GM21529 (cell line): ENCODE measurements at regions not wholly inside any gene's neighbourhood (a gene's known extent, or its start where the extent isn't known, plus 50 kb on each side); places are given as distances from the start of the nearest gene placed in this dataset.

Experiments
- ATAC-seq: cut with Tn5 transposase; IDR thresholded peaks from one replicate; pipeline ENCODE4 v1.9.1; 2021; ENCODE audit not compliant: unreplicated experiment

DNA sequence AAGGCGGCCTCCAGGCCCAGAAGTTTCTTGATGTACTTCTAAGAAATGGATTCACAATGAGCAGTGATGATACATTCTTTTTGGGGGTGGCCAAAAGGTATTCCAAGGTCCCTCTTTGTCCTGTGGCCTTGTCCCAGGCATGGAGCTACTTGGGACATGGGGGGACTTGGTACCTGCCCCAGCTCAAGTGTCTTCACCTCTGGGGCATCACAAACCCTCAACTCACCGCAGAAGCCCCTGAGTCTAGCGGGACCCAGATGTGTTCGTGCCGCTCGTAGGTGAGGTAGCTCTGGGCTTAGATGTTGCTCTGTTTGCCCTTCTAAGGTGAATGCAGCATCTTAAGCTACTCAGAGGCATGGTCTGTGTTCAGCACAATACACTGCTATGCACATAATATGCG is 338.0 kb upstream of the IRX4 start:
- ATAC-seq, result no peak

DNA sequence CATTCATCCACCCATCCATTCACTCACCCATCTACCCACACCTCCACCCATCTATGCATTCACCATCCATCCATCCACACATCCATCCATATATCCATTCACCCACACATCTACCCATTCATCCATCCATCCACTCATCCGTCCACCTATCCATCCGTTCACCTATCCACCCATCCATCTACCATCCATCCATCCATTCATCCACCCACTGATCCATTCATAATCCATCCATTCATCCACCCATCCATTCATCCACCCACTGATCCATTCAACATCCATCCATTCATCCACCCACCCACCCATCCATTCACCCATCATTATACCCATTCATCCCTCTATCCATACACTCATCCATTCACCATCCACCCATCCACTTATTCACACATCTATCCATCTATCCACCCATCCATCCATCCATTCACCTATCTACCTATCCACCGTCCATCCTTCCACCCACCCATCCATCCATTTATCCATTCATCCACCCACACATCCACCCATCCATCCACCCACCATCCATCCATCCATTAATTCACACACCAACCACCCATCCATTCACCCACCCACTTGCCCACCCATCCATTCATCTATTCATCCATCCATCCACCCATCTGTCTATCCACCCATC is 336.5 kb upstream of the IRX4 start:
- no peak for ATAC-seq

DNA sequence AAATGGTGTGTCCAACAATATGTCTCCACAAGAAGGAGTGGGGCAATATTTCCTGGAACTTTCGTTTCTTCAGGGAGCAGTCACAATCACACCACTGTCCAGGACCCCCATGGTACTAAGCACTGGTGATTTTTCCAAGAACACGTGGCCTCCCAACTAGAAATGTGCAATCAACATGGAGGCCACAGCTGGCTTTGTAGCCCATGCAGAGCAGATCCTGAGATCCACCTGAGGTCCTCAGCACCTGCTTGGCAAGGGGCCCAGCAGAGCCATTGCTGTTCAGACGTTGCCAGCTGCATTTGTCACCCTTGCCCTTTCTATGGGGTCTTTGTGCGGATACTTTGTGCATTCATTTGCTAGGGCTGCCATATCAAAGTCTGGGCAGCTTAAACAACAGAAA is 334.5 kb upstream of the IRX4 start:
- ATAC-seq, result no peak

DNA sequence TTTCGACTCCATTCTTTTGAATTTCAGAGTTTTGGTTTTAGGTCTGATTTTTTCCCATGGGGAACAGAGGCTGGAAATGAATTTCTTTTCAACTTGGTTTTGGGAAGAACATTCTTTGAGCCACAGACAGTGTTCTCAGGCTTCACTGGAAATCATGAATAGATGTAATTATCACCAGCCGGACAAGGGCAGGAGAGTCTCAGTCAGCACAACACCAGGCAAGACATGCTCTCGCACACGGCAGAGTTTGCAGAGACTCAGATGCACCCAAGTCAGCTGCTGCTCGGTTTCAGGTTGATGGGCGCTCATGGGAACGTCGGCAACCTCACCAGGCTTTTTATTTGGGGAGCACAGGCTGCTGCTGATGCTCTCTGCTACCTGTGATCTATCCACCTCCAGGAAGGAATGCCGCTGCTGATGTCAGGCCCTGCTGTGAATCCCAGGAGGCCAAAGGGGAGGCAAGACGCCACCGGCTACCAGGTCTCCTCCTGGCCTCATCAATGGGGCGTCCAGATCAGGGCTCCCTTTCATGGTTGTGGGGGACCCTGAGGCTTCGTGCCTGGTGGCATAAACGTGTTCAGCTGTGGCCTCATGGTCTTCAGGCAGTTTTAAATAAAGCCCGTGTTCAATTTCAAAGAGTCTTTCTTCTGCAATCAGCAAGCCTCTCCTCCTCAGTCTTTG is 332.3 kb upstream of the IRX4 start:
- no peak for ATAC-seq

DNA sequence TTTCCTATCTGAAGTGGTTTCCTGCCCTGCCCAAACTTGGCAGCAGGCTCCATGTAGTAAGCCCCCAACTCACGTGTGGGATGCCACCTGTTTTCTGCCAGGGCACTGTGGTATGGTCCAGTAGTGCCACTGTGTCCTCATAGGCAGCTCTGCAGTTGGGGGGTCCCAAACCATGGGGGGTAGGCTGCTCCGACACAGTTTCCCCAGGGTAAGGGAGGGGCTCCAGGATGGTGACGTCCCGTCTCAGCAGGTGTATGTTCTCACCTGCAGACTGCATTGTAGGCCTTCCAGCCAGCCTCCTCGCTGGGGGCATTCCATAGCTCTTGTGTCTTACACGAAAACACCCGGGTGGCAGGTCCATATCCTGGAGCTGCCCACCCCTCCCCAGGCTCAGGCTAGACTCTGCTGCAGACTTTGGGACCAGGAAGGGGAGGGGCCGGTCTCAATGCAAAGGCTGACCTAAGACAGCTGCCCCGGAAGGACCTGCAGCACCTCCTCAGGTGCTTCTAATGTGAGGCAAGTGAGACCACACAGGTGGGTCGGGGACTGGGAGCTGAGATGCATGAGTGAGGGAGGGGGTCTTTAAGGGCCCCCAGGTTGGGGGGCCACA is 330.5 kb upstream of the IRX4 start:
- no peak for ATAC-seq

DNA sequence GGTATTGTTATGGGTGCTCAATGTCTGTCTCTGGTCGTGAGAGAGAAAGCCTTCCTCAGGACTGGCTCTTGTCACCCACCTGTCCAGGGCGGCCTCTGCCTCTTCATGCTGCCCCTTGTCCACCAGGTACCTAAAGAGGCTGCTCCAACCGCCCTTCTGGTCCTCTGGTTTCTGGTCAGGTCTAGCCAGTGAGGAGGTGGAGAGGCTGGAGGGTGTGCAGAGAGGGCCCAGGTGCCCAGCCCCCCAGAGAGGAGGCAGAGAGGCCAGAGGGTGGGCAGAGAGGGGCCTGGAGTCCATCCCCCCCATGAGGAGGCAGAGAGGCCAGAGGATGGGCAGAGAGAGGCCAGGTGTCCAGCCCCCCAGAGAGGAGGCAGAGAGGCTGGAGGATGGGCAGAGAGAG is 329.8 kb upstream of the IRX4 start:
- ATAC-seq, result no peak

DNA sequence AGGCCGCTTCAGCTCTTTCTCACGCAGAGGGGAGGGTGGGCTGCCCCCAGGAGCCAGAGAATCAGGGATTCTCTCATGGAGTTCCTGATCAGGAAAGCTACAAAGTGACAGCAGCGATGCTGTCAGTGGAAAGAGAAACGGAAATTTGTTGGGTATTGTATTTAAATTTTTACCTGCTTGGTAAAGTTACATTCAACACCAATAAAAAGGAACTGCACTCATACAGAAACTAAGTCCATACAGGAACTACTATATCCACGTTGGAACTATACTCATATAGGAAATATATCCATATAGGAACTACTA is 325.5 kb upstream of the IRX4 start:
- ATAC-seq, result no peak

DNA sequence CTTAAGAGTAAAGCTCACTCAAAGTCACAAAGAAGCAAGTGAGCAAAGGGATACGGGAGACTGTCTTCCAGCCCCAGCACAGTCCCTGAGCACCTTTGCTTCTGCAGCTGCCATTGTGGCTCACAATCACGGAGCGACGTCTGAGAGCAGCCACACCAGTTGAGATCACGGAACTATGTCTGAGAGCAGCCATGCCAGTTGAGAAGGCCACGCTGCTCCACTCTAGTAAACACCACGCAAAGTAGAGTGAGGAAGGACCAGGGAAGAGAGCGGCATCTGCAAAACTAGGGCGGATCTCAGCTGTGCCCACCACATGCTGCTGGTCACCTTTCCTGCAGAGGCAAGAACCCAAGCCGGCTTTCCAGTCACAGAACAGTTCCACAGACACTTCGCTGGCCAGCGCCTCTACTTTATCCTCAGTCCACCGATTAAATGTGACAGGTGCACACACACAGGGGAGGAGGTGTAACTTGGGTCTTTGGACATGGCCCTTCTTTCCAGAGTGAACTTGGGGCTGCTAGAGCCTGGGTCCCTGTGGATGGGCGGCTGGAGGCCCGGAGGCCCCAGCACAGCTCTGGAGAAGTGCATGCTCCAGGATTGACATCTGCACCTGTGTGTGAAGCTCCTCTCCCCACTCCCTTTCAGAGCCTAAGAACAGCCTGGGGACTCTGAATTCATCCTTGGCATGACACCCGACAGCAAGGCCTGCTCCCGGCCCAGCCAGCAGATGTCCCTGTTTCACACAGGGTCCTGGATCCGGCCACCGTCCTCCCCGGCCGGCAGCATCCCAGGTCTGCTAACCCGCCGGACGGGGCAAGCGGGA is 324.9 kb upstream of the IRX4 start:
- no peak for ATAC-seq

DNA sequence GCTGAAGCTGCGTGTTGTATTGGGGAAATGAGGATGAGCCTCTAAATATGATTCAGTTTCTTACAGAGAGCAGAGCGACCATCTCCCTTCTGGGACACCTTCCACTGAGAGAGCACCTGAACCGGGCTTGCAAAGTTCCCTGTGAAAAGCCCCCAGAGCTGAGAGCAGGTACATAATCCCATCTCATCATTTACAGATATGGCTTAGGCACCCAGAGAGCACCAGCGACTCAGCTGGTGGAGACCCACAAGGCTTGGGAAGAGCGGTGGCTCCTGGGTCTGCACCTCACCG is 324.3 kb upstream of the IRX4 start:
- ATAC-seq, result no peak

DNA sequence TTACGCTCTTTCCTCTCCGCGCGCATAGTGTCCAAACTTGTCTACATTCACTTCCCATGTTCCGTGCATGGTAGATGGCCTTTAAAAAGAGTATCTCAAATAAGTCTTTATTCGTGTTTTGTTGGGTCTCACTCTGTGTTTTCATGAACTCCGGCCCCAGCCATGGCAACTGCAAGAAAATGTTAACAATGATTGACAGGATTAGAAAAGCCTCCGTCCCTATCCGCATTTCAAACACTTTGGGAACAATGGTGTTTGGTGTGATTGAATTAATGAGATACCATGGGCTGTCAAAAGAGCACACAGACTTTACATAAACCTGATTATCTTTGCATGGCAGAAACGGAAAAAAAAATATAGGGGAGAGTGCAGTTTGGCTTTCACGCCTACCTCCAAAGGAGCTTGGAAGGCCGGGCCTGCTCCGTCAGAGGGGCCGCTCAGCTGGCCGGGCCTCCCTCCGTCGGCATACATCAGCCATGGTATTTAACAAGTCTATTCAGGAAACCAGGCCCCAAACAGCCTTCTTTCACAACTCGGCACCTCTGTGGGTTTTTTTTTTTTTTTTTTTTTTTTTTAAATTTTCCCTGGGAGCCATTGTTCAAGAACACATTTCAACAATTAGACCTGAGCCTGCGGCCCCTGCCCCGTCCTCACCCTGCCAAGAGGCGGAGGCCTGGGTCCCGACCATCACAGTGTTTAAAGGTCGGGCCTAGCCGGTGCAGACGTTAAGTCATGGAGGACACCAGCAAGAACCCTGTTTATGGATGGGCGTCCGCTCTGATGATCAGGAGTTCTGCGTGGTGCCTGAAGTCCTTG is 323.8 kb upstream of the IRX4 start:
- no peak for ATAC-seq

DNA sequence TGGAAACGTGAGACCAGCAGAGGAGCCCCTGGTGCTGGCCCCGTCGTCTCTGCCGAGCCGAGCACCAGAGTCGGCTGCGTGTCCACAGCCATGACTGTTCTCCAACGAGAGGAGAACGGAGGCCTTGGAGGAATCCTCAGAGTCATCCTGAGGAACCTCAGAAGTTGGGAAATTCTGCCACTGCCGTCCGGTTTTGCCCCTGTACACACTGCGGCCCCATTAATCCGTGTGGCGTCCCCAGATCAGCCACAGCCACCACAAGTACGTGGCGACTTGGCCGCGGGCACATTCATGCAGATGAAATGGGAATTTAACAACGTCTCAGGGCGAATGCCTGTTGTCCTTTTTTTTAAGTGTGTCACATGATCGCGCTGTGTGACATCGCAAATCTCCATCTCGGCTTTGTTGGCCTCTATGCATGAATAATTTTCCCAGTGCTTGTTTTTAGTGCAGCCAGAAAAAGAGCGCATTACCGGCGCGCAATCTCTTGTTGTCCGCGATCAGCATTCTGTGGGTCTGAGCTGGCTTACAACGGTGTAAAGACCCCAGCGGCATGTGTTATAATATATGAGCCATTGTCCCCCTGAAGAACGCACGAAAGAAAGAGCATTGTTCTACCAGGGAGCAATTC is 323.0 kb upstream of the IRX4 start:
- no peak for ATAC-seq

DNA sequence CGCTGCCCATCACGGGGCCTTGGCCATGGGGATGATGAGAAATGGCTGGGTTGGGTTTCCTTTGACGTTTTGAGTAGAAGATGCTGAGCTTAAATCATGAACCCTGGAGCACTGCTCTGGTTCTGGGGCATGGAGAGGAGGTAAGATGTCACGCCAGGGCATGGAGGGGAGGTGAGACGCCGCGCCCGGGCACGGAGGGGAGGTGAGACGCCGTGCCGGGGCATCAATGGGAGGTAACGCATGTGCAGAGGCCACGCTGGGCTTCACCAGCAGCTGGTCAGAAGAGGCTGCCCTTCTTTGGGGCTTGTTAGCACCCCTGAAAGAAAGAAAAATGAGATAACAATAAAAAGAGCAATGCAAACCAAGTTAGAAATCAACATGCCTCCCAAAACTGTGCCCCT is 322.5 kb upstream of the IRX4 start:
- ATAC-seq, result no peak

DNA sequence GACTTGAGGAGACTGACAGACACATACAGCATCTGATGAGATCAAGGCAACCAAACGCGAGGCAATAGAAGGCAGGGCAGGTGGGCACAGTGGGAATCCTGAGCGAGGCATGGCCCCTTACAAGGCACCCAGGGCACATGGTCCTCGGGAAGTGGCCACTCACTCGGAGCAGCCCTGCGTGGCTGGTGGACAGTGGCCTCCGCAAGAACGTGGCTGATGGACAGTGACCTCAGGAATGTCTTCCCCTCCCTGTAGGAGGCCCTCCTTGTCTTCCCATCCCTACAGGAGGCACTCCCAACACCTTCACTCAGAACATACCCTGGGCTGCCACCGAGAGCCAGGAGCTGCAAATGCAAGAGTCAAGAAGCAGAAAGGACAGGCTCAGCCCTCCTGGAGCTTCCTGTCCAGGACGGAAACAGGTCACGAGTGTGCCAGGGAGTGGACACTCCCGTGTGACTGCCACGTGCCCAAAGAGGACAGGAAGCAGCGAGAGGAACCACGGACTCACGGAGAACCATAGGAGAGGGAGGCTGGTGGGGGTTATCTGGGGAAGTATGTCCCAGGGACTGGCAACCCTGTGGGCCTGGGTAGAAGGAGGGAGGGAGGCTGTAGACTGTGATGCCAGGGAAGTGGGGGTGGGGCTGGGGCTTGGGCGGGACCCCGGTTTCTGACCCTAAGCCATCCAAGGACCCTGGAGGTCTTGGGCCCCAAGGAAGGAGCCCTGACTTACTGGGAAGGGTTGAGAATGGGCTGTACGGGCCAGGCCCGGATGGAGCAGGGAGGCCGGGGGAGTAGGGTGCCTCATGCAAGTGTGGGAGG is 321.9 kb upstream of the IRX4 start:
- ATAC-seq, result no peak

DNA sequence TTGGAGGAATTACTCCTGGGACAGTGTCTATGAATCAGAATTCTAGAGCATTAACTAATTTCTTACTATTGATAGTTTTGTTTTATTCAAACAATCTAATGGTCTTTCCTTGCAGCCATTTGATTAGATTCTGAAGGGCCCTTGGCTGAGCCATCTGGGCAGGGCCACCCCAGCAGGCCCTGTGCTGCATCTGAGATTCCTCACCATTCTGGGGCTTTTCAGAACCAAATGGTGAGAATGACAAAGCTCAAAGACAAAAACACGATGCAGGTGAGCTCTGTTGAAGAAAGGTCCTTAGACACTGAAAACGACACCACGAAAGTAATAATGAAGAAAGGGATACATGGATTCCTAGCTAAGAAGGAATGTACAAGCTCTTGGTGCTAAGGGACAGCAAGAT is 321.0 kb upstream of the IRX4 start:
- ATAC-seq, result no peak

DNA sequence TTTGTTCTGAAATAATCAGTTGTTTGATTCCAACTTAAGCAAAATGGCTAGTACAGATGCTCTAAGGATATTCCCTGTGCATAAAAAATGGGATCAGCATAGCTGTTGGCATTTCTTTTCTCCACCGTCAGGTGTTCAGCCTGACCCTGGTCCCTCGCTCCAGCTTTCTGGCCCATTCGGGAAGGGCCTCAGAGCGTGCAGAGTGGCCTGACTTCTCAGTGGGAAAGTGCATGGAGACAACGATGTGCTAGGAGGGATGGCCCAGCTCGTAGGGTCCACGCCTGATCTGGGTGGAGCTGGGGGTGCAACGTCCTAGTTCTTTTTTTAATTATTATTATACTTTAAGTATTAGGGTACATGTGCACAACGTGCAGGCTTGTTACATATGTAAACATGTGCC is 319.1 kb upstream of the IRX4 start:
- ATAC-seq, result no peak

DNA sequence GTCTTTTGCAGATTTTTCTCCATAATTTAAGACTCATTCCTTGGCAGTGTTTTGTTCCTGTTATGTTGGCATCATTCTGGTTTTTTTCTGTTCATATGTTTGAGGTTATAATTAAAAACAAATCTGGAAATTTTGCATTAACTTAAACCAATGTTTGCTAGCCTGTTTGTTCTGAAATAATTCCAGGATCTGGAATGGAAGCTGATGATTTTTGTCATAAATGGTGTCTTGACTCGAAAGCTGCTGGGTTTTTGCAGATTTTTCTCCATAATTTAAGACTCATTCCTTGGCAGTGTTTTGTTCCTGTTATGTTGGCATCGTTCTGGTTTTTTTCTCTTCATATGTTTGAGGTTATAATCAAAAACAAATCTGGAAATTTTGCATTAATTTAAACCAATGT is 318.7 kb upstream of the IRX4 start:
- ATAC-seq, result no peak

DNA sequence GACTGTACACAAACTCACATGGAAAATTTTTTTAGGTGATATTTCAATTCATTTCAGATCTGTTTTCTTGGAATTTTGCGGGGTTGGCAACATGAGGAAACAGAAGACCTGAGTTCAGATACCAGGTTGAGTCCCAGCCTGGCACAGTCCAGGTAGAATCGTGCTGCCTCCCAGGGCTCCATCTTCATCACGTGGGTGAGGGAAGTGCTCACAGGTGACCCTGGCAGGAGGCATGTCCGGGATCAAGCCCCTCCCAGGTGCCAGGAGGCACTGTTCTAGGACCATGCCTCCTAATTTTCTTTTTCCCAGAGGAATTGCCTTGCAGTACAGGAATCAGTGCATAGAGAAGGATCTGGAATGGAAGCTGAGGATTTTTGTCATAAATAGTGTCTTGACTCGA is 318.3 kb upstream of the IRX4 start:
- no peak for ATAC-seq

DNA sequence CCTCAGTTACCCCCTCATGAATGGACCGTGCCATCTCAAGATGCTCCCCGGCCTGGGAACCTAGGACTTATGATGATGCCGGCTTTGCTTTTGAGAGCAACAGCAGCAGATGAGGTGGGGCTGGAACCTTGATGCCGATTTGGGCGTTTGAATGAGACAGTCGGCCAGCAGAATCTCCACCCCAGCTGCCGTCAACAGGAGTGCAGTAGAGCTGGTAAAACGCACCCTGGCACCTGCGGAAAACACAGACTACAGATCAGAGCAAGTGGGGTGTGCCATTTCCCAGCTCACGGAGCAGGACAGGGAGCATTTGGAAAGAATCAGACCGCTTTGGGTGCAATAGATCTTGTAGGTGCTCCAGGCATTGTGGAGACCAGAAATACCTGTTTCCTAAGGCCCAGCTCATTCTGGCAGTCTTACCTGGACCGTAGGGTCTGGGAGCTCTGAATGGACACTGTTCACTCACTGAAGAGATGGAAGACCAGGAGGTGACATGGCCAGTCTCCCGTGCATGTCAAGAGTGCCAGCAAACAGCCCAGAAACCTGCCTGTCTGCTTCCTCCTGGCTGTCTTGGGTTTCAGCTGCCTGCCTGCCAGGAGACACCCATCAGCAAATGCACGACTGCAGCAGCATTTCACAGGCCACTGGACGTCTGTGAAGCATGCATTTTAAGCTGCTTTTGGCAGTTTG is 317.7 kb upstream of the IRX4 start:
- ATAC-seq, result no peak

DNA sequence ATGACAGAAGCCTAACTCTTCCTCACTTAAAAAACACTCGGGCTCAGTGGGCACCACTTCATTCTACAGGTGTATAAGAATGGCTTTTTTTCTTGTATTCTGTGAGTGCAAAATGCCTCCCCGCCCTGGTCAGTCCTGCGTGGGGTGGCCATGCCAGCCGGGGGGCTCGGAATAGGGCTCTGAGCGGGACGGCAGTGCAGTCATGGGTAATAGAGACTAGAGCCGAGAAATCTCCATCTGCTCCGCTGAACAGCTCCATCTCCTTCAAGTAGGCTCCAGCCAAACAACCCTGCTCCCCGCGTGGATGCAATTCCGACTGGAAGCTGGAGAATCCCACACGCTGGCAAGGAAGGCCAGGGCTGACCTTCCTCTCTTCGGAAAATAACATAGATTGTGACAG is 317.0 kb upstream of the IRX4 start:
- no peak for ATAC-seq
